K562 (cell line): ENCODE measurements at regions not wholly inside any gene's neighbourhood (a gene's known extent, or its start where the extent isn't known, plus 50 kb on each side); places are given as distances from the start of the nearest gene placed in this dataset.

Experiments used
- ATAC-seq: fragments of 200-7000 bp; cut with Tn5 transposase; 3 replicates; pipeline ENCODE4 v1.9.1; 2020; ENCODE audit warnings: moderate library complexity
- BruUV-seq: library from RNA; stranded (reverse); fragments of 400-500 nt; replicated peaks from 2 replicates; lab custom pipeline; 2021; lab: Mats Ljungman, UMichigan
- CTCF ChIA-PET: fragments of 300-600 bp; formaldehyde crosslinking; extraction: SDS; loops from one replicate; lab custom pipeline; 2021; ENCODE audit warnings: low intra/inter-chr PET ratio; lab: Yijun Ruan, JAX
- POLR2A ChIA-PET: fragments of 300-600, 350-650 bp; sonication (Branson Sonifier 250); formaldehyde crosslinking; extraction: SDS; loops from one replicate; lab custom pipeline; 2021; ENCODE audit warnings: antibody characterized with exemption, inconsistent platforms; lab: Yijun Ruan, JAX
- DNase-seq, 4 experiments: peaks; one replicate each; pipeline versions ENCODE4 v3.0.0 to v3.0.0-alpha.2; 2011 to 2018; ENCODE audit warnings: low spot score in 3 of 4, mixed read lengths in 3 of 4; ENCODE audit errors: extremely low read depth in 1 of 4
- FAIRE-seq: peaks from 2 replicates; lab custom pipeline; 2011; peaks lifted over from hg19 to GRCh38; lab: Jason Lieb, UNC
- H2AFZ ChIP-seq: 2 replicates; pipeline ENCODE4 v1.6.0; 2011; ENCODE audit warnings: low read depth, low read length, control low read depth, inconsistent platforms
- H3K27ac ChIP-seq: fragments of 200-600 bp; 3 replicates; pipeline ENCODE4 v1.8.0; 2011; ENCODE audit warnings: low read depth, mild to moderate bottlenecking, control low read depth, inconsistent platforms, low read length, moderate library complexity, mixed read lengths; ENCODE audit errors: extremely low read depth
- H3K27me3 ChIP-seq, 2 experiments: fragments of 300-600 bp in 1 of 2; 2 replicates in 1 of 2; 3 replicates in 1 of 2; pipeline versions ENCODE4 v1.6.0 to v1.8.0; 2011; ENCODE audit warnings: inconsistent platforms in 2 of 2, low read length in 2 of 2, mild to moderate bottlenecking in 1 of 2, mixed read lengths in 1 of 2, moderate library complexity in 1 of 2; ENCODE audit not compliant: control insufficient read depth in 2 of 2, insufficient read depth in 2 of 2
- H3K36me3 ChIP-seq: fragments of 300-600 bp; 3 replicates; pipeline ENCODE4 v1.8.0; 2011; ENCODE audit warnings: mild to moderate bottlenecking, low read length, inconsistent platforms; ENCODE audit not compliant: control insufficient read depth, insufficient read depth
- H3K4me1 ChIP-seq, 2 experiments: fragments of 200-600 bp in 1 of 2; replicated peaks in 1 of 2; 2 replicates in 1 of 2; 3 replicates in 1 of 2; pipeline versions ENCODE4 v1.5.1 to v1.8.0; 2011; ENCODE audit warnings: inconsistent platforms in 2 of 2, low read length in 2 of 2, mild to moderate bottlenecking in 1 of 2, mixed read lengths in 1 of 2, moderate library complexity in 1 of 2; ENCODE audit not compliant: control insufficient read depth in 2 of 2, insufficient read depth in 2 of 2
- H3K4me2 ChIP-seq: 2 replicates; pipeline ENCODE4 v1.6.1; 2011; ENCODE audit warnings: low read length, control low read depth, inconsistent platforms, mixed read lengths; ENCODE audit not compliant: insufficient read depth
- H3K4me3 ChIP-seq: fragments of 200-600 bp; sonication (generic), shearing (Covaris generic); 2 replicates; pipeline ENCODE4 v1.5.1; 2016; ENCODE audit warnings: control low read depth, inconsistent platforms
- H3K79me2 ChIP-seq: fragments of 200-600 bp; 3 replicates; pipeline ENCODE4 v1.8.0; 2011; ENCODE audit warnings: low read length, inconsistent platforms; ENCODE audit not compliant: control insufficient read depth, insufficient read depth
- H3K9ac ChIP-seq, 2 experiments: 2 replicates each; pipeline versions ENCODE4 v1.6.0 to v1.6.1; 2011; ENCODE audit warnings: low read depth in 2 of 2, low read length in 2 of 2, control low read depth in 1 of 2, inconsistent platforms in 1 of 2, mild to moderate bottlenecking in 1 of 2, mixed read lengths in 1 of 2; ENCODE audit not compliant: insufficient read depth in 1 of 2
- H3K9me1 ChIP-seq: one replicate; pipeline ENCODE4 v1.6.0; 2011; ENCODE audit warnings: inconsistent platforms, mild to moderate bottlenecking, low read length, moderate library complexity; ENCODE audit not compliant: control insufficient read depth, insufficient read depth
- H3K9me3 ChIP-seq: replicated peaks from 2 replicates; pipeline ENCODE4 v1.5.1; 2011; ENCODE audit warnings: low read depth, low read length, inconsistent platforms; ENCODE audit not compliant: control insufficient read depth, insufficient read depth
- H4K20me1 ChIP-seq: replicated peaks from 2 replicates; pipeline ENCODE4 v1.6.1; 2011; ENCODE audit warnings: low read length, inconsistent platforms, mixed read lengths; ENCODE audit not compliant: control insufficient read depth, insufficient read depth
- CC2D1A ChIP-seq: fragments of 450-650 bp; IDR thresholded peaks from 2 replicates; pipeline ENCODE4 v1.6.1; 2017; ENCODE audit warnings: mild to moderate bottlenecking
- CREB3 ChIP-seq: fragments of 450-650 bp; conservative IDR thresholded peaks from 2 replicates; pipeline ENCODE4 v1.6.1; 2016; ENCODE audit warnings: missing genetic modification characterization, low read depth, mild to moderate bottlenecking, missing compliant biosample characterization, moderate library complexity
- ETV1 ChIP-seq: fragments of 450-650 bp; conservative IDR thresholded peaks from 2 replicates; pipeline ENCODE4 v1.6.1; 2016; ENCODE audit warnings: missing genetic modification characterization, control low read depth, low read depth, missing compliant biosample characterization
- EWSR1 ChIP-seq: fragments of 450-650 bp; IDR thresholded peaks from 2 replicates; pipeline ENCODE4 v1.6.1; 2018; ENCODE audit warnings: borderline replicate concordance, mild to moderate bottlenecking, low read depth, moderate library complexity; ENCODE audit not compliant: partially characterized antibody
- GABPB2 ChIP-seq: fragments of 250-450 bp; sonication (Bioruptor Pico); conservative IDR thresholded peaks from 2 replicates; pipeline ENCODE4 v1.5.1; 2021; ENCODE audit warnings: mild to moderate bottlenecking
- POLR3A ChIP-seq: IDR thresholded peaks from 2 replicates; pipeline ENCODE4 v1.6.1; 2011; ENCODE audit warnings: borderline replicate concordance, mild to moderate bottlenecking, moderate library complexity; ENCODE audit not compliant: insufficient read length, insufficient read depth; ENCODE audit errors: extremely low read depth
- RBM34 ChIP-seq: fragments of 200-400 bp; formaldehyde crosslinking; IDR thresholded peaks from 2 replicates; pipeline ENCODE4 v1.6.1; 2018; ENCODE audit warnings: low read length, borderline replicate concordance; ENCODE audit not compliant: insufficient read depth
- SIN3B ChIP-seq: fragments of 450-650 bp; IDR thresholded peaks from 2 replicates; pipeline ENCODE4 v1.6.1; 2017; ENCODE audit warnings: low read depth, mild to moderate bottlenecking, moderate library complexity
- SIRT6 ChIP-seq: IDR thresholded peaks from one replicate; pipeline ENCODE4 v1.6.1; 2012; ENCODE audit warnings: low read depth, mild to moderate bottlenecking, control low read depth, inconsistent platforms, low read length, moderate library complexity
- ZNF140 ChIP-seq: fragments of 250-450 bp; sonication (Bioruptor Pico); IDR thresholded peaks from 2 replicates; pipeline ENCODE4 v1.8.0; 2021; ENCODE audit warnings: moderate library complexity, mild to moderate bottlenecking, inconsistent platforms
- WGBS: fragments of 100-300 bp; shearing (Covaris generic); methylation state at CpG from one replicate; pipeline ENCODE4 v1.1.6; 2016; ENCODE audit warnings: low coverage, mixed read lengths; ENCODE audit not compliant: insufficient coverage; ENCODE audit errors: missing lambda C conversion rate; 5-methylcytosine and 5-hydroxymethylcytosine counted together
- in situ Hi-C: fragments of 300-500 bp; cut with MboI; formaldehyde crosslinking; loops from 4 replicates; pipeline ENCODE4 v1.15.0; 2018; ENCODE audit warnings: inconsistent platforms, mixed read lengths
- intact Hi-C: fragments of 100-400 bp; cut with micrococcal nuclease; formaldehyde crosslinking; loops from 2 replicates; pipeline ENCODE4 v1.14.2; 2022
- TF ChIP-seq, protein P1 (sequence below): fragments of 450-650 bp; formaldehyde crosslinking; IDR thresholded peaks from 2 replicates; pipeline ENCODE4 v1.4.0; 2020; ENCODE audit warnings: mild to moderate bottlenecking, moderate library complexity
- TF ChIP-seq, protein P2 (sequence below): fragments of 450-650 bp; formaldehyde crosslinking; conservative IDR thresholded peaks from 2 replicates; pipeline ENCODE4 v1.4.0; 2022; ENCODE audit warnings: mild to moderate bottlenecking, missing genetic modification characterization
- TF ChIP-seq, protein P3 (sequence below): sonication (generic); formaldehyde crosslinking; IDR thresholded peaks from 2 replicates; pipeline ENCODE4 v1.8.0; 2022; ENCODE audit warnings: mild to moderate bottlenecking, low read depth, missing genetic modification reagents
- TF ChIP-seq, protein P4 (sequence below), 2 experiments: IDR thresholded peaks; 2 replicates each; pipeline ENCODE4 v1.6.1; 2012; ENCODE audit warnings: improper control_type of control experiment in 2 of 2, low read depth in 2 of 2, low read length in 2 of 2, borderline replicate concordance in 1 of 2

- TF ChIP-seq, protein P1, sequence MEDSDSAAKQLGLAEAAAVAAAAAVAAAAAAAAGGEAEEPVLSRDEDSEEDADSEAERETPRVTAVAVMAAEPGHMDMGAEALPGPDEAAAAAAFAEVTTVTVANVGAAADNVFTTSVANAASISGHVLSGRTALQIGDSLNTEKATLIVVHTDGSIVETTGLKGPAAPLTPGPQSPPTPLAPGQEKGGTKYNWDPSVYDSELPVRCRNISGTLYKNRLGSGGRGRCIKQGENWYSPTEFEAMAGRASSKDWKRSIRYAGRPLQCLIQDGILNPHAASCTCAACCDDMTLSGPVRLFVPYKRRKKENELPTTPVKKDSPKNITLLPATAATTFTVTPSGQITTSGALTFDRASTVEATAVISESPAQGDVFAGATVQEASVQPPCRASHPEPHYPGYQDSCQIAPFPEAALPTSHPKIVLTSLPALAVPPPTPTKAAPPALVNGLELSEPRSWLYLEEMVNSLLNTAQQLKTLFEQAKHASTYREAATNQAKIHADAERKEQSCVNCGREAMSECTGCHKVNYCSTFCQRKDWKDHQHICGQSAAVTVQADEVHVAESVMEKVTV (CRISPR knock-in tag) = no peak
- TF ChIP-seq ETV1 (tag) (no peak), POLR3A (no peak), GABPB2 (CRISPR knock-in tag) (no peak)
- TF ChIP-seq, protein P2, sequence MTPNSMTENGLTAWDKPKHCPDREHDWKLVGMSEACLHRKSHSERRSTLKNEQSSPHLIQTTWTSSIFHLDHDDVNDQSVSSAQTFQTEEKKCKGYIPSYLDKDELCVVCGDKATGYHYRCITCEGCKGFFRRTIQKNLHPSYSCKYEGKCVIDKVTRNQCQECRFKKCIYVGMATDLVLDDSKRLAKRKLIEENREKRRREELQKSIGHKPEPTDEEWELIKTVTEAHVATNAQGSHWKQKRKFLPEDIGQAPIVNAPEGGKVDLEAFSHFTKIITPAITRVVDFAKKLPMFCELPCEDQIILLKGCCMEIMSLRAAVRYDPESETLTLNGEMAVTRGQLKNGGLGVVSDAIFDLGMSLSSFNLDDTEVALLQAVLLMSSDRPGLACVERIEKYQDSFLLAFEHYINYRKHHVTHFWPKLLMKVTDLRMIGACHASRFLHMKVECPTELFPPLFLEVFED (CRISPR knock-in tag) = no peak
- TF ChIP-seq, protein P3, sequence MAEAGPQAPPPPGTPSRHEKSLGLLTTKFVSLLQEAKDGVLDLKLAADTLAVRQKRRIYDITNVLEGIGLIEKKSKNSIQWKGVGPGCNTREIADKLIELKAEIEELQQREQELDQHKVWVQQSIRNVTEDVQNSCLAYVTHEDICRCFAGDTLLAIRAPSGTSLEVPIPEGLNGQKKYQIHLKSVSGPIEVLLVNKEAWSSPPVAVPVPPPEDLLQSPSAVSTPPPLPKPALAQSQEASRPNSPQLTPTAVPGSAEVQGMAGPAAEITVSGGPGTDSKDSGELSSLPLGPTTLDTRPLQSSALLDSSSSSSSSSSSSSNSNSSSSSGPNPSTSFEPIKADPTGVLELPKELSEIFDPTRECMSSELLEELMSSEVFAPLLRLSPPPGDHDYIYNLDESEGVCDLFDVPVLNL (CRISPR knock-in tag) = no peak
Measured at GRCh38 chr1:73136975-73137374, 854.6 kb upstream of the NEGR1 start (continued).

DNA sequence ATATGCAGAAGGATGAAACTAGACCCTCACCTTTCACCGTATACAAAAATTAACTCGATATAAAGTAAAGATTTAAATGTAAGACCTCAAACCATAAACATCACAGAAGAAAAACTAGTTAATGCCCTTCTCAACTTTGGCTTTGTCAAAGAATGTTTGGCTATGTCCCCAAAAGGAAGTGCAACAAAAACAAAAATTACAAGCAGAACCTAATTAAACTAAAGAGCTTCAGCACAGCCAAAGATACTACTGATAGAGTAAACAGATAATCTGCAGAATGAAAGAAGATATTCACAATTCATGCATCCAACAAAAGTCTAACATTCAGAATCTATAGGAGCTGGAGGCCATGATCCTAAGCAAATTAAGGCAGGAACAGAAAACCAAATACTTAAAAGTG, 824.6 kb upstream of the NEGR1 start:
- H3K27ac ChIP-seq = no peak overlapping the region
- H3K9me3 ChIP-seq = no peaks in the 10 kb centered on the region
- ChIA-PET CTCF (no interaction called here), POLR2A (no interaction called here)
- DNase-seq (no peak), FAIRE-seq (no peak), ATAC-seq (no peak)
- H3K36me3 ChIP-seq = no peaks in the 10 kb centered on the region
- no peak overlapping the region for H2AFZ ChIP-seq
- 3% methylated on average over 2 of the region's 2 CpGs for WGBS
- H3K4me1 ChIP-seq = no peaks in the 10 kb centered on the region
- H3K4me3 ChIP-seq = no peak overlapping the region
- no peaks in the 10 kb centered on the region for H3K9me1 ChIP-seq
- H3K79me2 ChIP-seq = no peaks in the 10 kb centered on the region
- H3K27me3 ChIP-seq = no peaks in the 10 kb centered on the region
- in situ Hi-C loops = no loop called here
- no peak overlapping the region for H3K9ac ChIP-seq
- BruUV-seq = no TSS peak
- H4K20me1 ChIP-seq = no peaks in the 10 kb centered on the region
- intact Hi-C loops = no loop called here
- no peak overlapping the region for H3K4me2 ChIP-seq
- TF ChIP-seq CREB3 (tag) = no peak
- TF ChIP-seq RBM34 = no peak
- no peak for TF ChIP-seq CC2D1A
- no peak for TF ChIP-seq EWSR1
- TF ChIP-seq SIRT6 = no peak
- TF ChIP-seq, protein P4, sequence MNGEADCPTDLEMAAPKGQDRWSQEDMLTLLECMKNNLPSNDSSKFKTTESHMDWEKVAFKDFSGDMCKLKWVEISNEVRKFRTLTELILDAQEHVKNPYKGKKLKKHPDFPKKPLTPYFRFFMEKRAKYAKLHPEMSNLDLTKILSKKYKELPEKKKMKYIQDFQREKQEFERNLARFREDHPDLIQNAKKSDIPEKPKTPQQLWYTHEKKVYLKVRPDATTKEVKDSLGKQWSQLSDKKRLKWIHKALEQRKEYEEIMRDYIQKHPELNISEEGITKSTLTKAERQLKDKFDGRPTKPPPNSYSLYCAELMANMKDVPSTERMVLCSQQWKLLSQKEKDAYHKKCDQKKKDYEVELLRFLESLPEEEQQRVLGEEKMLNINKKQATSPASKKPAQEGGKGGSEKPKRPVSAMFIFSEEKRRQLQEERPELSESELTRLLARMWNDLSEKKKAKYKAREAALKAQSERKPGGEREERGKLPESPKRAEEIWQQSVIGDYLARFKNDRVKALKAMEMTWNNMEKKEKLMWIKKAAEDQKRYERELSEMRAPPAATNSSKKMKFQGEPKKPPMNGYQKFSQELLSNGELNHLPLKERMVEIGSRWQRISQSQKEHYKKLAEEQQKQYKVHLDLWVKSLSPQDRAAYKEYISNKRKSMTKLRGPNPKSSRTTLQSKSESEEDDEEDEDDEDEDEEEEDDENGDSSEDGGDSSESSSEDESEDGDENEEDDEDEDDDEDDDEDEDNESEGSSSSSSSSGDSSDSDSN (IDR thresholded peaks at IDR 0.05; ENCODE audit: borderline replicate concordance in 1 of 2, low read depth in 2 of 2, low read length in 2 of 2) = no peak
- TF ChIP-seq SIN3B = no peak
- no peak for TF ChIP-seq ZNF140 (CRISPR knock-in tag)
